Activated CD4-positive, alpha-beta T cell treated with anti-CD3 and anti-CD28 coated beads, Interleukin-2, amount 10 ng/mL, durations not matched to agents 24 days and 14 days (primary cell): ENCODE measurements at regions not wholly inside any gene's neighbourhood (a gene's known extent, or its start where the extent isn't known, plus 50 kb on each side); places are given as distances from the start of the nearest gene placed in this dataset.
A peak's percentile ranks its signal among the peaks of the same experiment; 100 is the strongest.

ENCODE experiments used
- DNase-seq: peaks from one replicate; pipeline ENCODE4 v3.0.0; 2022
- H3K27ac Mint-ChIP-seq: one replicate; pipeline ENCODE4 v1.8.0; 2022; ENCODE audit warnings: mild to moderate bottlenecking, mixed read lengths
- H3K27me3 Mint-ChIP-seq: one replicate; pipeline ENCODE4 v1.8.0; 2022; ENCODE audit warnings: mixed read lengths
- H3K36me3 Mint-ChIP-seq: one replicate; pipeline ENCODE4 v1.8.0; 2022; ENCODE audit warnings: low read depth, mild to moderate bottlenecking, mixed read lengths
- H3K4me1 Mint-ChIP-seq: one replicate; pipeline ENCODE4 v1.8.0; 2021; ENCODE audit warnings: mixed read lengths
- H3K4me3 Mint-ChIP-seq: one replicate; pipeline ENCODE4 v1.8.0; 2022; ENCODE audit warnings: mild to moderate bottlenecking, moderate library complexity, mixed read lengths
- H3K9me3 Mint-ChIP-seq: one replicate; pipeline ENCODE4 v1.8.0; 2021; ENCODE audit warnings: mixed read lengths
- intact Hi-C: fragments of 100-400 bp; cut with micrococcal nuclease; formaldehyde crosslinking; loops from one replicate; pipeline ENCODE4 v1.15.1; 2023

- DNase-seq = no peak
- intact Hi-C loops = no loop called here
- Mint-ChIP-seq H3K9me3 (no peaks in the 10 kb centered on the region), H3K36me3 (no peaks in the 10 kb centered on the region), H3K27ac (peak overlapping the region; percentile 48), H3K27me3 (no peaks in the 10 kb centered on the region), H3K4me1 (peaks cover 33% of the 10 kb centered on the region), H3K4me3 (no peak overlapping the region)
Observed at GRCh38 chr1:234997201-234997895, 131.3 kb downstream of the TOMM20 start.

GRCh38 chr1:234996245-234996757, 132.3 kb downstream of the TOMM20 start:
- intact Hi-C loops = no loop called here
- DNase-seq = no peak
- no peaks in the 10 kb centered on the region for H3K36me3 Mint-ChIP-seq
- no peak overlapping the region for H3K27ac Mint-ChIP-seq
- H3K9me3 Mint-ChIP-seq = no peaks in the 10 kb centered on the region
- no peak overlapping the region for H3K4me3 Mint-ChIP-seq
- no peaks in the 10 kb centered on the region for H3K27me3 Mint-ChIP-seq
- H3K4me1 Mint-ChIP-seq = peaks cover 32% of the 10 kb centered on the region

- Mint-ChIP-seq H3K27ac (peak overlapping the region; percentile 30), H3K4me3 (no peak overlapping the region), H3K4me1 (peaks cover 46% of the 10 kb centered on the region), H3K9me3 (no peaks in the 10 kb centered on the region), H3K36me3 (no peaks in the 10 kb centered on the region), H3K27me3 (no peaks in the 10 kb centered on the region)
- intact Hi-C loops = no loop called here
- no peak for DNase-seq
Observed at GRCh38 chr1:234994436-234995295, 134.0 kb downstream of the TOMM20 start.

- Mint-ChIP-seq H3K27me3 (no peaks in the 10 kb centered on the region), H3K36me3 (peaks cover 4% of the 10 kb centered on the region), H3K4me3 (no peak overlapping the region), H3K27ac (peak overlapping the region; percentile 87), H3K4me1 (peaks cover 58% of the 10 kb centered on the region), H3K9me3 (no peaks in the 10 kb centered on the region)
- no peak for DNase-seq
- intact Hi-C loops = loop anchor here (1.0 kb wide), 1 partner anchor 10 kb away; no protein-coding TSS in a partner anchor
Observed at GRCh38 chr1:234992065-234992464, 136.6 kb downstream of the TOMM20 start.

- Mint-ChIP-seq H3K27me3 (no peaks in the 10 kb centered on the region), H3K36me3 (peaks cover 6% of the 10 kb centered on the region), H3K9me3 (no peaks in the 10 kb centered on the region), H3K27ac (peak overlapping the region; percentile 87), H3K4me1 (peaks cover 65% of the 10 kb centered on the region), H3K4me3 (peak overlapping the region; percentile 42)
- intact Hi-C loops = no loop called here
- DNase-seq = no peak
Observed at GRCh38 chr1:234990874-234991801, 137.5 kb downstream of the TOMM20 start.

- peak overlapping the region; percentile 87 for H3K27ac Mint-ChIP-seq
- peaks cover 6% of the 10 kb centered on the region for H3K36me3 Mint-ChIP-seq
- no peak for DNase-seq
- no peaks in the 10 kb centered on the region for H3K9me3 Mint-ChIP-seq
- no peaks in the 10 kb centered on the region for H3K27me3 Mint-ChIP-seq
- intact Hi-C loops = no loop called here
- H3K4me1 Mint-ChIP-seq = peaks cover 69% of the 10 kb centered on the region
- H3K4me3 Mint-ChIP-seq = no peak overlapping the region
Observed at GRCh38 chr1:234990328-234990675, 138.3 kb downstream of the TOMM20 start.

- H3K4me1 Mint-ChIP-seq = peaks cover 68% of the 10 kb centered on the region
- H3K9me3 Mint-ChIP-seq = no peaks in the 10 kb centered on the region
- H3K27ac Mint-ChIP-seq = peak overlapping the region; percentile 98
- no peaks in the 10 kb centered on the region for H3K27me3 Mint-ChIP-seq
- H3K4me3 Mint-ChIP-seq = peak overlapping the region; percentile 56
- intact Hi-C loops = loop anchor here (1.0 kb wide), 1 partner anchor 8 kb away; no protein-coding TSS in a partner anchor
- no peak for DNase-seq
- peaks cover 6% of the 10 kb centered on the region for H3K36me3 Mint-ChIP-seq
Observed at GRCh38 chr1:234989479-234990327, 138.9 kb downstream of the TOMM20 start.

GRCh38 chr1:234989019-234989418, 139.6 kb downstream of the TOMM20 start:
- intact Hi-C loops = loop anchor here (1.0 kb wide), 1 partner anchor 8 kb away; no protein-coding TSS in a partner anchor
- Mint-ChIP-seq H3K9me3 (no peaks in the 10 kb centered on the region), H3K4me1 (peaks cover 66% of the 10 kb centered on the region), H3K36me3 (peaks cover 8% of the 10 kb centered on the region), H3K27ac (peak overlapping the region; percentile 98), H3K4me3 (peak overlapping the region; percentile 56), H3K27me3 (no peaks in the 10 kb centered on the region)
- DNase-seq = peak; percentile 71

GRCh38 chr1:234988536-234988935, 140.1 kb downstream of the TOMM20 start:
- intact Hi-C loops = no loop called here
- Mint-ChIP-seq H3K4me1 (peaks cover 70% of the 10 kb centered on the region), H3K27ac (peak overlapping the region; percentile 98), H3K27me3 (no peaks in the 10 kb centered on the region), H3K4me3 (peak overlapping the region; percentile 11), H3K9me3 (no peaks in the 10 kb centered on the region), H3K36me3 (peaks cover 8% of the 10 kb centered on the region)
- no peak for DNase-seq

GRCh38 chr1:234988155-234988517, 140.5 kb downstream of the TOMM20 start:
- Mint-ChIP-seq H3K4me1 (peaks cover 73% of the 10 kb centered on the region), H3K27me3 (no peaks in the 10 kb centered on the region), H3K9me3 (no peaks in the 10 kb centered on the region), H3K36me3 (peaks cover 8% of the 10 kb centered on the region), H3K27ac (peak overlapping the region; percentile 98), H3K4me3 (peak overlapping the region; percentile 66)
- DNase-seq = no peak
- intact Hi-C loops = no loop called here

- Mint-ChIP-seq H3K4me3 (peak overlapping the region; percentile 66), H3K36me3 (peaks cover 8% of the 10 kb centered on the region), H3K27ac (peak overlapping the region; percentile 98), H3K4me1 (peaks cover 71% of the 10 kb centered on the region), H3K27me3 (no peaks in the 10 kb centered on the region), H3K9me3 (no peaks in the 10 kb centered on the region)
- intact Hi-C loops = loop anchor here (1.0 kb wide), 3 partner anchors 24 to 144 kb away; no protein-coding TSS in a partner anchor
- DNase-seq = peak; percentile 73
Observed at GRCh38 chr1:234987415-234988154, 141.1 kb downstream of the TOMM20 start.

GRCh38 chr1:234986750-234987414, 141.8 kb downstream of the TOMM20 start:
- intact Hi-C loops = loop anchor here (1.0 kb wide), 3 partner anchors 24 to 144 kb away; no protein-coding TSS in a partner anchor
- no peaks in the 10 kb centered on the region for H3K9me3 Mint-ChIP-seq
- no peaks in the 10 kb centered on the region for H3K27me3 Mint-ChIP-seq
- H3K4me1 Mint-ChIP-seq = peaks cover 72% of the 10 kb centered on the region
- H3K4me3 Mint-ChIP-seq = peak overlapping the region; percentile 66
- peak overlapping the region; percentile 98 for H3K27ac Mint-ChIP-seq
- peak; percentile 62 for DNase-seq
- H3K36me3 Mint-ChIP-seq = peaks cover 8% of the 10 kb centered on the region
